Upper lobe of left lung (tissue), 6 donors: ENCODE measurements at regions not wholly inside any gene's neighbourhood (a gene's known extent, or its start where the extent isn't known, plus 50 kb on each side); places are given as distances from the start of the nearest gene placed in this dataset.

ENCODE experiments used
- ATAC-seq, 2 donors: fragments of 200-7000 bp; cut with Tn5 transposase; one replicate each; pipeline ENCODE4 v1.9.1; 2022; ENCODE audit warnings: mild to moderate bottlenecking in 2 of 2, moderate library complexity in 2 of 2; ENCODE audit not compliant: low FRiP score in 2 of 2
- DNase-seq, 2 donors: peaks; one replicate each; pipeline ENCODE4 v3.0.0-alpha.2; 2019 to 2020
- H3K27ac ChIP-seq, 4 donors: fragments of 200-600 bp; sonication (generic); one replicate each; pipeline ENCODE4 v1.5.1; 2016 to 2019
- H3K27me3 ChIP-seq, 4 donors: fragments of 200-600 bp; sonication (generic); one replicate each; pipeline ENCODE4 v1.5.1; 2017 to 2019
- H3K36me3 ChIP-seq, 4 donors: fragments of 200-600 bp; sonication (generic); one replicate each; pipeline ENCODE4 v1.5.1; 2016 to 2019
- H3K4me1 ChIP-seq, 4 donors: fragments of 200-600 bp; sonication (generic); one replicate each; pipeline ENCODE4 v1.5.1; 2018 to 2019
- H3K4me3 ChIP-seq, 4 donors: fragments of 200-600 bp; sonication (generic); one replicate each; pipeline ENCODE4 v1.5.1; 2017 to 2019; ENCODE audit warnings: mild to moderate bottlenecking in 2 of 4, moderate library complexity in 1 of 4
- H3K9me3 ChIP-seq, 4 donors: fragments of 200-600 bp; sonication (generic); one replicate each; pipeline ENCODE4 v1.5.1; 2018 to 2019
- EP300 ChIP-seq, 4 donors: sonication (generic); formaldehyde crosslinking; IDR thresholded peaks; one replicate each; pipeline ENCODE4 v1.5.1; 2017; ENCODE audit warnings: antibody characterized with exemption in 4 of 4, control low read depth in 2 of 4
- POLR2A ChIP-seq, 4 donors: fragments of 450-650 bp; IDR thresholded peaks; one replicate each; pipeline ENCODE4 v1.5.1; 2016 to 2017; ENCODE audit warnings: antibody characterized with exemption in 4 of 4, mild to moderate bottlenecking in 2 of 4
- POLR2AphosphoS5 ChIP-seq, 2 donors: sonication (generic); formaldehyde crosslinking; IDR thresholded peaks; one replicate each; pipeline ENCODE4 v1.5.1; 2017; ENCODE audit warnings: antibody characterized with exemption in 2 of 2
- WGBS, 2 donors: methylation state at CpG; one replicate each; pipeline ENCODE4 v1.1.5; 2017 to 2018; 5-methylcytosine and 5-hydroxymethylcytosine counted together
- TF ChIP-seq, protein P1 (sequence below), 6 experiments: fragments of 450-650 bp in 4 of 6; fragments of 200-600 bp in 2 of 6; sonication (generic) in 2 of 6; IDR thresholded peaks; one replicate each; pipeline ENCODE4 v1.5.1; 2016 to 2019; ENCODE audit warnings: antibody characterized with exemption in 6 of 6
- donor health status: DM: no; HTN: no; CAD: no; lungs with moderate emphysema.
- donor health status: DM: no; HTN: yes; CAD: no; lungs with severe emphysema.

DNA sequence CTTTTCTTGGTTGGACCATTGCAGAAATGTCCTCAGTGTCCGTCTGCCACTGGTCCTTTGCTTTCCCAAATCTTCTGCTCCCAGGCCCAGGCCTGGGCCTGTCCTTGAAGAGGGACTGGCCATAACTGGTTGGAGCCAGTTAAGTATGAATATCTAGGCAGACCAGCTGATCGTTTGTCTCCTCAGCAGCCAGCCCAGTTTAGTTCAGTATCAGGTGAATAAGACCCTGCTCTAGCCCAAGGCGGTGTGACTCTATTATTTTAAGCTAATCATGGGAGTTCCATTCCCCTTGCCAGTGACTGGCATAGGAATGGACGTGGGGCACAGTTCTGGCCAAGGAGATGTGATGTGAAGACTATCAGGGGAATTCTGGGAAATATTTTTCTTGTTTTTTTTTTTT lies 73.9 kb upstream of the RASGRF1 start:
- no peak for ATAC-seq
- TF ChIP-seq, protein P1, sequence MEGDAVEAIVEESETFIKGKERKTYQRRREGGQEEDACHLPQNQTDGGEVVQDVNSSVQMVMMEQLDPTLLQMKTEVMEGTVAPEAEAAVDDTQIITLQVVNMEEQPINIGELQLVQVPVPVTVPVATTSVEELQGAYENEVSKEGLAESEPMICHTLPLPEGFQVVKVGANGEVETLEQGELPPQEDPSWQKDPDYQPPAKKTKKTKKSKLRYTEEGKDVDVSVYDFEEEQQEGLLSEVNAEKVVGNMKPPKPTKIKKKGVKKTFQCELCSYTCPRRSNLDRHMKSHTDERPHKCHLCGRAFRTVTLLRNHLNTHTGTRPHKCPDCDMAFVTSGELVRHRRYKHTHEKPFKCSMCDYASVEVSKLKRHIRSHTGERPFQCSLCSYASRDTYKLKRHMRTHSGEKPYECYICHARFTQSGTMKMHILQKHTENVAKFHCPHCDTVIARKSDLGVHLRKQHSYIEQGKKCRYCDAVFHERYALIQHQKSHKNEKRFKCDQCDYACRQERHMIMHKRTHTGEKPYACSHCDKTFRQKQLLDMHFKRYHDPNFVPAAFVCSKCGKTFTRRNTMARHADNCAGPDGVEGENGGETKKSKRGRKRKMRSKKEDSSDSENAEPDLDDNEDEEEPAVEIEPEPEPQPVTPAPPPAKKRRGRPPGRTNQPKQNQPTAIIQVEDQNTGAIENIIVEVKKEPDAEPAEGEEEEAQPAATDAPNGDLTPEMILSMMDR (IDR thresholded peaks at IDR 0.05) = no peak
- no peak for TF ChIP-seq EP300 (IDR thresholded peaks at IDR 0.05)
- no peak for TF ChIP-seq POLR2AphosphoS5 (IDR thresholded peaks at IDR 0.05)
- TF ChIP-seq POLR2A (IDR thresholded peaks at IDR 0.05) = no peak
- WGBS, 2 donors = 74 to 80% methylated on average over 3 to 4 of the region's 4 CpGs
- H3K4me3 ChIP-seq = no peak overlapping the region
- H3K36me3 ChIP-seq = no peaks in the 10 kb centered on the region
- no peak overlapping the region for H3K27ac ChIP-seq
- no peaks in the 10 kb centered on the region for H3K27me3 ChIP-seq
- H3K4me1 ChIP-seq = no peaks in the 10 kb centered on the region
- H3K9me3 ChIP-seq = no peaks in the 10 kb centered on the region
- no peak for DNase-seq

DNA sequence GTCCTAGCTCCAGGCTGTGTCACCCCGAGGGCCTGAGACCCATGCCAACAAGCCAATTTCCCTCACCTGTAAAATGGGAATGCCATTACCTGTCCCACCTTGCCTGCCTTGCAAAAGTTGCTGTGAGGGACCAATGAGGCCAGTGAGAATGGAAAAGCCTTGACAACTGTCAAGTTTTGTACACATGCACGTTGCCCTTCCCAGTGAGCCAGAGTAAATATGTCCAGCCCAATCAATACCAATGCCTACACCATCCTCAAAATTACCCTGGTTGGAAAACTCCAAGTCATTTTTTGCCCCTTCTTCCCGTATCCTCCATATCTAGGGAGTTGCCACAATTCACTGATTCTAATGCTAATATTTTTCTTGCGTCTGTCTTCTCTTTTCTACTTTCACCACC lies 73.5 kb upstream of the RASGRF1 start:
- DNase-seq (no peak), ATAC-seq (no peak)
- H3K27ac ChIP-seq = no peak overlapping the region
- 88 to 91% methylated on average over 4 of the region's 4 CpGs for WGBS, 2 donors
- H3K4me3 ChIP-seq = no peak overlapping the region
- H3K4me1 ChIP-seq = no peaks in the 10 kb centered on the region
- H3K36me3 ChIP-seq = no peaks in the 10 kb centered on the region
- H3K9me3 ChIP-seq = no peaks in the 10 kb centered on the region
- no peak for TF ChIP-seq POLR2A (IDR thresholded peaks at IDR 0.05)
- TF ChIP-seq, protein P1 (IDR thresholded peaks at IDR 0.05) = no peak
- TF ChIP-seq POLR2AphosphoS5 (IDR thresholded peaks at IDR 0.05) = no peak
- H3K27me3 ChIP-seq = no peaks in the 10 kb centered on the region

DNA sequence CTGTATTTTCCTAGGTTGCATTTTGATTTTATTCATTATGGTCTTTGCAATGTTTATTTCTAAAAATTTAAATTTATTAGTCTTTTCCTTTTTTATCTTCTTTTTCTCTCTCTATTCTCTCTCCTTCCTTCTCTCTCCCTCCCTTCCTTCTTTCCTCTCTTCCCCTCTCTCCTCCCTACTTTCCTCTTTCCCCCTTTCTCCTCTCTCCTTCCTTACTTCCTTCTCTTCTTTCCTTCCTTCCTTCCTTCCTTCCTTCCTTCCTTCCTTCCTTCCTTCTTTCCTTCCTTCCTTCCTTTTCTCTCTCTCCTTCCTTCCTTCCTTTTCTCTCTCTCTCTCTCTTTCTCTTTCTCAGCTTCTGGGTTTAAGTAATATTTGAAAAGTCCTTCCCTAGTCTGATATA lies 72.8 kb upstream of the RASGRF1 start:
- H3K27me3 ChIP-seq = no peaks in the 10 kb centered on the region
- H3K9me3 ChIP-seq = no peaks in the 10 kb centered on the region
- TF ChIP-seq, protein P1 (IDR thresholded peaks at IDR 0.05) = no peak
- TF ChIP-seq POLR2A (IDR thresholded peaks at IDR 0.05) = no peak
- no peak for TF ChIP-seq EP300 (IDR thresholded peaks at IDR 0.05)
- no peaks in the 10 kb centered on the region for H3K36me3 ChIP-seq
- no peak overlapping the region for H3K4me3 ChIP-seq
- H3K27ac ChIP-seq = no peak overlapping the region
- no peak for ATAC-seq
- no peak for DNase-seq
- H3K4me1 ChIP-seq = no peaks in the 10 kb centered on the region

DNA sequence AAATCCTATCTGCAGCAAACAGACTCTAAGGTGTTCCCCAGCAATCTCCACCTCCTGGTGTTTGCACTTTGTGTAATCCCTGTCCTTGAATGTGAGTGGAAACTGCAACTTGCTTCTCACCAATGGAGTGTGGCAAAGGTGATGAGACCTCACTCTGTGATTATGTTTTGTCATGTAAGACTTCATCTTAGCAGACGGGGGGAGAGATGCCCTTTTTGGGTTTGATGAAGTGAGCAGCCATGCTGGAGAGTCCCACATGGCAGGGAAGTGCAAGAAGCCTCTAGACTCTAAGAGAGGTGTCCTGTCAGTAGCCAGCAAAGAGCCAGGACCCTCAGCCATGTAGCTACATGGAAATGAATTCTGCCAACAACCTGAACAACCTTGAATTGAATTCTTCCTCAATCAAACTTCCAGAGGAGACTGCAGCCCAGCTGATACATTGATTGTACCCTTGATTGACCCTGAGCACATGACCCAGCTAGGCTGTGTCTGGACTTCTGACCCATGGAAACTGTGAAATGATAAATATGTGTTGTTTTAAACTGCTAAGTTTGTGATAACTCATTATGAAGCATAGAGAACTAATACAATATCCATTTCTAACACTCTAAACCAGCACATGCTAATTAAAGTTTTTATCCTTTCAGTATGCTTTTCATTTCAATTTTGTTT lies 71.4 kb upstream of the RASGRF1 start:
- H3K27ac ChIP-seq = no peak overlapping the region
- no peak overlapping the region for H3K4me3 ChIP-seq
- no peaks in the 10 kb centered on the region for H3K4me1 ChIP-seq
- H3K27me3 ChIP-seq = no peaks in the 10 kb centered on the region
- no peak for ATAC-seq
- no peaks in the 10 kb centered on the region for H3K36me3 ChIP-seq
- WGBS, 2 donors = 31% methylated on average over 1 of the region's 1 CpG; no CpG with 5 or more reads in 1 of the 2 donors
- H3K9me3 ChIP-seq = no peaks in the 10 kb centered on the region
- no peak for DNase-seq
- no peak for TF ChIP-seq EP300 (IDR thresholded peaks at IDR 0.05)
- TF ChIP-seq POLR2A (IDR thresholded peaks at IDR 0.05) = no peak
- TF ChIP-seq, protein P1 (IDR thresholded peaks at IDR 0.05) = no peak
- no peak for TF ChIP-seq POLR2AphosphoS5 (IDR thresholded peaks at IDR 0.05)

DNA sequence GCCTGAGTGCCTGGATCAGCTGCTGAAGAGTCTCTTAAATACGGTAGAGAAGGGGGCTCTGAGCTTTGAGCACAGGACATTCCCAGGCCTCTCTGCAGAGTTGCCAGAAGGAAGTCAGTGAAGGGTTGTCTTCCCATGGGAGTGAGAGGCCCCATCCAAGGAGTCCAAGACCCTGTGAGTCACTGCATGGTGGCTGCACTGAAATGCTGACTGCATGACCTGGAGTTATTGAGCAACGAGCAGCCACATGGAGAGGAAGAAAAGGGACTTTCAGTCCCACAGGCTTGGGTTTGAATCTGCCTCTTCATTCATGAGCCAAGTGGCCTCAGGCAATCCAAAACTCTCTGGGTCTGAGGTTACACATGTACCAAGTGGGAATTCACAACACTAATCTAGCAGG lies 69.6 kb upstream of the RASGRF1 start:
- ATAC-seq (no peak), DNase-seq (no peak)
- no peaks in the 10 kb centered on the region for H3K4me1 ChIP-seq
- H3K9me3 ChIP-seq = no peaks in the 10 kb centered on the region
- 56 to 80% methylated on average over 1 to 2 of the region's 2 CpGs for WGBS, 2 donors
- H3K4me3 ChIP-seq = no peak overlapping the region
- TF ChIP-seq, protein P1 (IDR thresholded peaks at IDR 0.05) = no peak
- TF ChIP-seq EP300 (IDR thresholded peaks at IDR 0.05) (no peak), POLR2A (IDR thresholded peaks at IDR 0.05) (no peak), POLR2AphosphoS5 (IDR thresholded peaks at IDR 0.05) (no peak)
- no peaks in the 10 kb centered on the region for H3K27me3 ChIP-seq
- H3K36me3 ChIP-seq = no peaks in the 10 kb centered on the region
- no peak overlapping the region for H3K27ac ChIP-seq
